BJ (cell line): ENCODE measurements at regions not wholly inside any gene's neighbourhood (a gene's known extent, or its start where the extent isn't known, plus 50 kb on each side); places are given as distances from the start of the nearest gene placed in this dataset.

ENCODE experiments used
- CTCF ChIA-PET: fragments of 350-600 bp; formaldehyde crosslinking; extraction: SDS; loops from one replicate; lab custom pipeline; 2021; ENCODE audit warnings: antibody characterized with exemption, inconsistent platforms; lab: Yijun Ruan, JAX
- POLR2A ChIA-PET: fragments of 300-600 bp; sonication (Branson Sonifier 250); formaldehyde crosslinking; extraction: SDS; loops from one replicate; lab custom pipeline; 2021; ENCODE audit warnings: antibody characterized with exemption; lab: Charles Lee
- DNase-seq: peaks from one replicate; pipeline ENCODE4 v3.0.0-alpha.2; 2011; ENCODE audit warnings: low read depth
- H3K27me3 ChIP-seq: 2 replicates; pipeline ENCODE4 v1.6.0; 2011; ENCODE audit warnings: low read length; ENCODE audit not compliant: control insufficient read depth, insufficient read depth
- H3K36me3 ChIP-seq: 2 replicates; pipeline ENCODE4 v1.5.1; 2011; ENCODE audit warnings: low read length; ENCODE audit not compliant: control insufficient read depth, insufficient read depth
- H3K4me3 ChIP-seq: 2 replicates; pipeline ENCODE4 v1.5.1; 2011; ENCODE audit warnings: low read depth, mild to moderate bottlenecking, control low read depth, low read length
- CTCF ChIP-seq: IDR thresholded peaks from 2 replicates; pipeline ENCODE4 v1.5.1; 2011; ENCODE audit warnings: low read depth, mild to moderate bottlenecking, control low read depth, inconsistent platforms, low read length, moderate library complexity; ENCODE audit not compliant: insufficient read depth

- CTCF ChIA-PET: no interaction called here
These were observed 561.0 kb downstream of the TBC1D4 start for GRCh38 chr13:74920920-74921319.

GRCh38 chr13:74920361-74920760, 561.6 kb downstream of the TBC1D4 start:
- Histone ChIP-seq H3K36me3 (no peaks in the 10 kb centered on the region), H3K27me3 (no peaks in the 10 kb centered on the region), H3K4me3 (no peak overlapping the region)
- DNase-seq: no peak
- no peak for TF ChIP-seq CTCF
- ChIA-PET CTCF (no interaction called here), POLR2A (no interaction called here)

More at GRCh38 chr13:74920920-74921319, 561.0 kb downstream of the TBC1D4 start:
- H3K4me3 ChIP-seq: no peak overlapping the region
- POLR2A ChIA-PET: no interaction called here
- no peaks in the 10 kb centered on the region for H3K36me3 ChIP-seq
- no peaks in the 10 kb centered on the region for H3K27me3 ChIP-seq
- no peak for DNase-seq
- no peak for TF ChIP-seq CTCF

DNA sequence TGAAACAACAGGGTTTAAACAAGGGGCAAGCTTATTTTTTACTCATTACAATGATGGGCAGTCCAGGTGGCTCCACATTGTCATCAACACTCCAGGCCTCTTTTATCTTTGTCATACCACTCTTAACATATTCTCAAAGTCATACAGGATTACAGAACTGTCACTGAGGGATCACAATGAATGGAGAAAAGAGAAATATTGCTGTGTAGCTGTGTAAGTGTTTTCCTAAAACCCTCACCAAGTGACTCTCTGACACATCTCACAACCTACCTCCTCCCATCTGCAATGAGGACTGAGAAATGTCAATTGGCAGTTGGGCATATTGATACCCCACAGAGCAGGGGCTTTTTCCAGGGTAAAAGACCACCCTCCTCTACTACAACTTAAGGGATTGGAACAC, 562.1 kb downstream of the TBC1D4 start:
- no peaks in the 10 kb centered on the region for H3K27me3 ChIP-seq
- POLR2A ChIA-PET: no interaction called here
- H3K36me3 ChIP-seq: no peaks in the 10 kb centered on the region
- TF ChIP-seq CTCF: no peak
- DNase-seq: no peak
- CTCF ChIA-PET: no interaction called here
- no peak overlapping the region for H3K4me3 ChIP-seq

- Histone ChIP-seq H3K27me3 (no peaks in the 10 kb centered on the region), H3K4me3 (no peak overlapping the region), H3K36me3 (no peaks in the 10 kb centered on the region)
- TF ChIP-seq CTCF: no peak
- no peak for DNase-seq
- POLR2A ChIA-PET: no interaction called here
- CTCF ChIA-PET: no interaction called here
These were observed 569.1 kb downstream of the TBC1D4 start for GRCh38 chr13:74912898-74913297.

DNA sequence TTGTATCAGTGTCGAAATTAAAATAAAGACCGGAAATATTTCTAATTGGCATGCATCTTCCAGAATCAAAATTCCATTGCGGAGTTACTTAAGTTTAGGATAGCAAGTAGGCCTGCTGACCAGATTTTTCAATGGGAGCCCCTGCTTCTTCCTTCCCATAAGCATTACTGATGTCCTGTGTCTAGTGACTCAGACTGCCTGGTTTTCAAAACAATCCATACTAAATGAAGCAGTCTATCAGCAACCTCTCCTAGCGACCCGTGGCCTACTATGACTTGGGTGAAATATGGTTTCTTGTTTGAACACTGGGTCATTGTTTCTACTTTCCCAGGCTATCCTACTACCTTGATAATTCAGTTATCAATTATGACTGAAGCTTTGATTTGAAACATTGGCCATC, 571.6 kb downstream of the TBC1D4 start:
- Histone ChIP-seq H3K27me3 (no peaks in the 10 kb centered on the region; the same call in 1 of the 2 replicates), H3K36me3 (no peaks in the 10 kb centered on the region), H3K4me3 (no peak overlapping the region)
- no peak for DNase-seq
- TF ChIP-seq CTCF: no peak
- CTCF ChIA-PET: interaction anchor here (1.3 kb wide), 1 partner anchor 309 kb away, joined by 3 read pairs; no protein-coding TSS in a partner anchor
- POLR2A ChIA-PET: no interaction called here
